ENCODE measurements at regions not wholly inside any gene's neighbourhood (a gene's known extent, or its start where the extent isn't known, plus 50 kb on each side); places are given as distances from the start of the nearest gene placed in this dataset.

DNA sequence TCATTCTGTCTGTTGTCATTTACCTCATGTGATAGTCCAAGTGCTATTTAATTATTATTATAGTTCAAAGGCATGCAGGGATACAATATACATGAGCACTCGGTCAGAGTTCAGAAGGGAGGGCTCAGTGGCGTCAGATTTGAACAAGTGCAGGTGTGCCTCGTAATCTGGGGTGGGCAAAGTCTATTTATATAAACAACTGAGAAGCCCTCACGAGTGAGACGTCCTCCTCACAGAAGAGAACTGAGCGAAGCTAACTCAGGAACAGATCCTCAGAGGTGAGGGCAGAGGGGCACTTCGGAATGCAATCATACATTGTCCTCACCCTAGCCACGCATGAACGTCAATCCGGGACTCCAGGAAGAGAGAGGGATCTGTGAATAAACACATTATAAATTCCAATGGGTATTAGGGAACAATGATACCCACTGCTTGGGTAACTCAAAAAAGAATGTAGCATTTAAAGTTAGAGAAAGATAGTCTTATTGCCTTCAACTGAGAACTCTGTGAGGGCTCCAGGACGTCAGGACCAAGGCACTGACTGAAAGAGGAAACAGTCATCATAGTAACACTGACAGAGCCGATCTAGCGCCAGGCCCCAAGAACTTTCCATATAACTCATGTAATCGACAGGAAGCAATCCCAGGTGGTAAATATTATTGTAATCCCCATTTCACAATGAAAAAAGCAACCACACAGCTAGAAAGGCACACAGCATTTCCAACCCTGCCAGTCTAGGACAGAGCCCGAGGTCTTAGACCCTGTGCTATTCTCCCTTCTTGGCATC, 127.1 kb upstream of the B3GALT2 start:
- H3K9ac ChIP-seq (ENCODE audit: low read depth, low read length): no peak overlapping the region
- H3K4me2 ChIP-seq (ENCODE audit: insufficient read depth, low read length): no peak overlapping the region
- no peak overlapping the region for H2AFZ ChIP-seq (ENCODE audit: low read depth, low read length)
- H3K4me1 ChIP-seq (ENCODE audit: insufficient read depth, low read length): no peaks in the 10 kb centered on the region
- H3K36me3 ChIP-seq (ENCODE audit: insufficient read depth, low read length): no peaks in the 10 kb centered on the region
- no peak overlapping the region for H3K27ac ChIP-seq (ENCODE audit: low read length)
- ATAC-seq (ENCODE audit: insufficient read depth, low read depth): no peak
- no peak for TF ChIP-seq CTCF (IDR thresholded peaks at IDR 0.05; ENCODE audit: borderline replicate concordance, extremely low read depth, low read length, poor library complexity, severe bottlenecking)
- TF ChIP-seq EZH2 (IDR thresholded peaks at IDR 0.05; ENCODE audit: borderline replicate concordance, low read depth, low read length, severe bottlenecking): no peak
- no peaks in the 10 kb centered on the region for H3K79me2 ChIP-seq (ENCODE audit: insufficient read depth, low read length)
- no peak for DNase-seq
- H3K9me3 ChIP-seq (ENCODE audit: insufficient read depth, low read length, severe bottlenecking): no peaks in the 10 kb centered on the region
- H3K27me3 ChIP-seq (ENCODE audit: insufficient read depth, low read length, poor library complexity): no peaks in the 10 kb centered on the region
- H3K4me3 ChIP-seq (ENCODE audit: low read depth in 1 of 2, low read length in 2 of 2): no peak overlapping the region
- H4K20me1 ChIP-seq (ENCODE audit: insufficient read depth, low read length): no peaks in the 10 kb centered on the region

- Histone ChIP-seq H3K4me1 (ENCODE audit: insufficient read depth, low read length) (no peaks in the 10 kb centered on the region), H3K27ac (ENCODE audit: low read length) (no peak overlapping the region)
- no peak for ATAC-seq (ENCODE audit: insufficient read depth, low read depth)
These were observed 126.0 kb upstream of the B3GALT2 start for GRCh38 chr1:193312432-193312831.

GRCh38 chr1:193311226-193311948, 125.0 kb upstream of the B3GALT2 start:
- Histone ChIP-seq H3K27ac (ENCODE audit: low read length) (no peak overlapping the region), H3K36me3 (ENCODE audit: insufficient read depth, low read length) (no peaks in the 10 kb centered on the region), H4K20me1 (ENCODE audit: insufficient read depth, low read length) (no peaks in the 10 kb centered on the region), H3K9ac (ENCODE audit: low read depth, low read length) (no peak overlapping the region), H3K27me3 (ENCODE audit: insufficient read depth, low read length, poor library complexity) (no peaks in the 10 kb centered on the region), H3K4me1 (ENCODE audit: insufficient read depth, low read length) (no peaks in the 10 kb centered on the region), H3K9me3 (ENCODE audit: insufficient read depth, low read length, severe bottlenecking) (no peaks in the 10 kb centered on the region), H3K79me2 (ENCODE audit: insufficient read depth, low read length) (no peaks in the 10 kb centered on the region), H2AFZ (ENCODE audit: low read depth, low read length) (no peak overlapping the region), H3K4me3 (ENCODE audit: low read depth in 1 of 2, low read length in 2 of 2) (no peak overlapping the region), H3K4me2 (ENCODE audit: insufficient read depth, low read length) (no peak overlapping the region)
- peak; percentile 19; the same call in 1 of the 3 replicates for ATAC-seq (ENCODE audit: insufficient read depth, low read depth)
- TF ChIP-seq EZH2 (IDR thresholded peaks at IDR 0.05; ENCODE audit: borderline replicate concordance, low read depth, low read length, severe bottlenecking): no peak
- TF ChIP-seq CTCF (IDR thresholded peaks at IDR 0.05; ENCODE audit: borderline replicate concordance, extremely low read depth, low read length, poor library complexity, severe bottlenecking): no peak
- no peak for DNase-seq

More at GRCh38 chr1:193312432-193312831, 126.0 kb upstream of the B3GALT2 start:
- Histone ChIP-seq H2AFZ (ENCODE audit: low read depth, low read length) (no peak overlapping the region), H3K79me2 (ENCODE audit: insufficient read depth, low read length) (no peaks in the 10 kb centered on the region), H3K9me3 (ENCODE audit: insufficient read depth, low read length, severe bottlenecking) (no peaks in the 10 kb centered on the region), H3K4me2 (ENCODE audit: insufficient read depth, low read length) (no peak overlapping the region), H4K20me1 (ENCODE audit: insufficient read depth, low read length) (no peaks in the 10 kb centered on the region), H3K36me3 (ENCODE audit: insufficient read depth, low read length) (no peaks in the 10 kb centered on the region), H3K4me3 (ENCODE audit: low read depth in 1 of 2, low read length in 2 of 2) (no peak overlapping the region), H3K27me3 (ENCODE audit: insufficient read depth, low read length, poor library complexity) (no peaks in the 10 kb centered on the region), H3K9ac (ENCODE audit: low read depth, low read length) (no peak overlapping the region)
- DNase-seq: no peak
- no peak for TF ChIP-seq EZH2 (IDR thresholded peaks at IDR 0.05; ENCODE audit: borderline replicate concordance, low read depth, low read length, severe bottlenecking)
- TF ChIP-seq CTCF (IDR thresholded peaks at IDR 0.05; ENCODE audit: borderline replicate concordance, extremely low read depth, low read length, poor library complexity, severe bottlenecking): no peak
